OCI-LY7 (cell line): ENCODE measurements at regions not wholly inside any gene's neighbourhood (a gene's known extent, or its start where the extent isn't known, plus 50 kb on each side); places are given as distances from the start of the nearest gene placed in this dataset.

Experiments used
- EZH2phosphoT487 ChIP-seq: fragments of 200-600 bp; sonication (generic); IDR thresholded peaks from 2 replicates; pipeline ENCODE4 v1.6.1; 2018; ENCODE audit warnings: low read depth, borderline replicate concordance, mild to moderate bottlenecking, mixed run types, antibody characterized with exemption, low read length, moderate library complexity, mixed read lengths
- TF ChIP-seq, protein P1 (sequence below): fragments of 200-600 bp; sonication (generic); conservative IDR thresholded peaks from 2 replicates; pipeline ENCODE4 v1.5.1; 2014; ENCODE audit warnings: mild to moderate bottlenecking, antibody characterized with exemption, low read length, moderate library complexity, mixed read lengths

GRCh38 chr16:27670071-27670810, 120.3 kb downstream of the KATNIP start:
- TF ChIP-seq, protein P1, sequence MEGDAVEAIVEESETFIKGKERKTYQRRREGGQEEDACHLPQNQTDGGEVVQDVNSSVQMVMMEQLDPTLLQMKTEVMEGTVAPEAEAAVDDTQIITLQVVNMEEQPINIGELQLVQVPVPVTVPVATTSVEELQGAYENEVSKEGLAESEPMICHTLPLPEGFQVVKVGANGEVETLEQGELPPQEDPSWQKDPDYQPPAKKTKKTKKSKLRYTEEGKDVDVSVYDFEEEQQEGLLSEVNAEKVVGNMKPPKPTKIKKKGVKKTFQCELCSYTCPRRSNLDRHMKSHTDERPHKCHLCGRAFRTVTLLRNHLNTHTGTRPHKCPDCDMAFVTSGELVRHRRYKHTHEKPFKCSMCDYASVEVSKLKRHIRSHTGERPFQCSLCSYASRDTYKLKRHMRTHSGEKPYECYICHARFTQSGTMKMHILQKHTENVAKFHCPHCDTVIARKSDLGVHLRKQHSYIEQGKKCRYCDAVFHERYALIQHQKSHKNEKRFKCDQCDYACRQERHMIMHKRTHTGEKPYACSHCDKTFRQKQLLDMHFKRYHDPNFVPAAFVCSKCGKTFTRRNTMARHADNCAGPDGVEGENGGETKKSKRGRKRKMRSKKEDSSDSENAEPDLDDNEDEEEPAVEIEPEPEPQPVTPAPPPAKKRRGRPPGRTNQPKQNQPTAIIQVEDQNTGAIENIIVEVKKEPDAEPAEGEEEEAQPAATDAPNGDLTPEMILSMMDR = no peak
- TF ChIP-seq EZH2phosphoT487 = no peak
